ENCODE measurements at regions not wholly inside any gene's neighbourhood (a gene's known extent, or its start where the extent isn't known, plus 50 kb on each side); places are given as distances from the start of the nearest gene placed in this dataset.

- Histone ChIP-seq H3K4me2 (ENCODE audit: low read length) (no peak overlapping the region), H3K79me2 (ENCODE audit: control insufficient read depth, low read length) (no peaks in the 10 kb centered on the region), H3K36me3 (ENCODE audit: control insufficient read depth, low read length) (no peaks in the 10 kb centered on the region), H3K9me3 (ENCODE audit: control insufficient read depth, insufficient read depth, low read length) (no peaks in the 10 kb centered on the region), H3K27ac (ENCODE audit: low read depth, low read length) (no peak overlapping the region), H3F3A (ENCODE audit: control insufficient read depth, insufficient read depth) (no peaks in the 10 kb centered on the region), H3K27me3 (ENCODE audit: control insufficient read depth, low read length) (no peaks in the 10 kb centered on the region), H3K9me2 (replicated peaks; ENCODE audit: control insufficient read depth, low read length) (no peaks in the 10 kb centered on the region), H3K4me3 (ENCODE audit: low read length) (no peak overlapping the region), H3K4me1 (ENCODE audit: control insufficient read depth, low read length) (no peaks in the 10 kb centered on the region), H4K20me1 (ENCODE audit: control insufficient read depth, insufficient read depth, low read depth, low read length) (no peaks in the 10 kb centered on the region)
- no peak for TF ChIP-seq EZH2phosphoT487 (IDR thresholded peaks at IDR 0.05; ENCODE audit: borderline replicate concordance, low read length)
- TF ChIP-seq CTCF (IDR thresholded peaks at IDR 0.05; ENCODE audit: low read depth, low read length, poor library complexity, severe bottlenecking), result no peak
Observed at GRCh38 chr9:86893811-86894490, 53.4 kb downstream of the GAS1 start.

GRCh38 chr9:86892576-86892975, 54.7 kb downstream of the GAS1 start:
- no peaks in the 10 kb centered on the region for H3K27me3 ChIP-seq (ENCODE audit: control insufficient read depth, low read length)
- no peak overlapping the region for H3K4me3 ChIP-seq (ENCODE audit: low read length)
- no peaks in the 10 kb centered on the region for H3K36me3 ChIP-seq (ENCODE audit: control insufficient read depth, low read length)
- H3K4me1 ChIP-seq (ENCODE audit: control insufficient read depth, low read length), result no peaks in the 10 kb centered on the region
- no peaks in the 10 kb centered on the region for H4K20me1 ChIP-seq (ENCODE audit: control insufficient read depth, insufficient read depth, low read depth, low read length)
- TF ChIP-seq CTCF (IDR thresholded peaks at IDR 0.05; ENCODE audit: low read depth, low read length, poor library complexity, severe bottlenecking) (no peak), EZH2phosphoT487 (IDR thresholded peaks at IDR 0.05; ENCODE audit: borderline replicate concordance, low read length) (no peak)
- no peak overlapping the region for H3K4me2 ChIP-seq (ENCODE audit: low read length)
- H3K9me2 ChIP-seq (replicated peaks; ENCODE audit: control insufficient read depth, low read length), result no peaks in the 10 kb centered on the region
- H3K79me2 ChIP-seq (ENCODE audit: control insufficient read depth, low read length), result no peaks in the 10 kb centered on the region
- no peaks in the 10 kb centered on the region for H3F3A ChIP-seq (ENCODE audit: control insufficient read depth, insufficient read depth)
- no peaks in the 10 kb centered on the region for H3K9me3 ChIP-seq (ENCODE audit: control insufficient read depth, insufficient read depth, low read length)
- H3K27ac ChIP-seq (ENCODE audit: low read depth, low read length), result no peak overlapping the region

GRCh38 chr9:86891886-86892437, 55.3 kb downstream of the GAS1 start:
- no peaks in the 10 kb centered on the region for H3K9me2 ChIP-seq (replicated peaks; ENCODE audit: control insufficient read depth, low read length)
- no peaks in the 10 kb centered on the region for H3F3A ChIP-seq (ENCODE audit: control insufficient read depth, insufficient read depth)
- no peaks in the 10 kb centered on the region for H3K27me3 ChIP-seq (ENCODE audit: control insufficient read depth, low read length)
- H3K4me1 ChIP-seq (ENCODE audit: control insufficient read depth, low read length), result no peaks in the 10 kb centered on the region
- H3K79me2 ChIP-seq (ENCODE audit: control insufficient read depth, low read length), result no peaks in the 10 kb centered on the region
- no peak overlapping the region for H3K4me3 ChIP-seq (ENCODE audit: low read length)
- H4K20me1 ChIP-seq (ENCODE audit: control insufficient read depth, insufficient read depth, low read depth, low read length), result no peaks in the 10 kb centered on the region
- H3K4me2 ChIP-seq (ENCODE audit: low read length), result no peak overlapping the region
- no peaks in the 10 kb centered on the region for H3K9me3 ChIP-seq (ENCODE audit: control insufficient read depth, insufficient read depth, low read length)
- no peak overlapping the region for H3K27ac ChIP-seq (ENCODE audit: low read depth, low read length)
- TF ChIP-seq CTCF (IDR thresholded peaks at IDR 0.05; ENCODE audit: low read depth, low read length, poor library complexity, severe bottlenecking), result no peak
- no peak for TF ChIP-seq EZH2phosphoT487 (IDR thresholded peaks at IDR 0.05; ENCODE audit: borderline replicate concordance, low read length)
- H3K36me3 ChIP-seq (ENCODE audit: control insufficient read depth, low read length), result no peaks in the 10 kb centered on the region

All from DOHH2 (cell line).